PC-3 (cell line): ENCODE measurements at regions not wholly inside any gene's neighbourhood (a gene's known extent, or its start where the extent isn't known, plus 50 kb on each side); places are given as distances from the start of the nearest gene placed in this dataset.

Experiments
- ATAC-seq: fragments of 200-7000 bp; cut with Tn5 transposase; 2 replicates; pipeline ENCODE4 v1.9.1; 2020; ENCODE audit warnings: mild to moderate bottlenecking, moderate library complexity
- BruUV-seq: library from RNA; stranded (reverse); fragments of 400-500 nt; replicated peaks from 2 replicates; lab custom pipeline; 2021; lab: Mats Ljungman, UMichigan
- CTCF ChIA-PET: fragments of 300-600 bp; sonication (Branson Sonifier 250); formaldehyde crosslinking; loops from one replicate; lab custom pipeline; 2022; ENCODE audit warnings: antibody characterized with exemption; lab: Charles Lee
- POLR2A ChIA-PET: fragments of 300-600 bp; sonication (Branson Sonifier 250); formaldehyde crosslinking; loops from one replicate; lab custom pipeline; 2022; ENCODE audit warnings: antibody characterized with exemption; ENCODE audit not compliant: unreplicated experiment; lab: Charles Lee
- DNase-seq: peaks from one replicate; pipeline ENCODE4 v3.0.0-alpha.2; 2015
- H2AFZ ChIP-seq: fragments of 300-600 bp; sonication (generic); 2 replicates; pipeline ENCODE4 v1.6.0; 2016; ENCODE audit warnings: antibody characterized with exemption, low read length
- H3F3A ChIP-seq: fragments of 300-600 bp; sonication (generic); one replicate; pipeline ENCODE4 v1.6.0; 2017; ENCODE audit warnings: antibody characterized with exemption, low read length, control low read depth, mild to moderate bottlenecking; ENCODE audit not compliant: unreplicated experiment
- H3K27ac ChIP-seq: fragments of 300-600 bp; sonication (generic); 2 replicates; pipeline ENCODE4 v1.5.1; 2016; ENCODE audit warnings: mild to moderate bottlenecking, low read length
- H3K27me3 ChIP-seq: fragments of 300-600 bp; sonication (generic); 2 replicates; pipeline ENCODE4 v1.6.1; 2016; ENCODE audit warnings: low read length, mixed read lengths
- H3K36me3 ChIP-seq: fragments of 300-600 bp; sonication (generic); 2 replicates; pipeline ENCODE4 v1.6.1; 2016; ENCODE audit warnings: low read depth, mixed run types, low read length, mixed read lengths
- H3K4me1 ChIP-seq: fragments of 300-600 bp; sonication (generic); 2 replicates; pipeline ENCODE4 v1.5.1; 2016; ENCODE audit warnings: low read length; ENCODE audit not compliant: insufficient read depth
- H3K4me2 ChIP-seq: fragments of 300-600 bp; sonication (generic); 2 replicates; pipeline ENCODE4 v1.6.0; 2016; ENCODE audit warnings: low read length
- H3K4me3 ChIP-seq: fragments of 300-600 bp; sonication (generic); 2 replicates; pipeline ENCODE4 v1.5.1; 2016; ENCODE audit warnings: mild to moderate bottlenecking, low read length, mixed read lengths
- H3K79me2 ChIP-seq: fragments of 300-600 bp; sonication (generic); 2 replicates; pipeline ENCODE4 v1.6.1; 2017; ENCODE audit warnings: low read length, mixed read lengths
- H3K9ac ChIP-seq: fragments of 300-600 bp; sonication (generic); 2 replicates; pipeline ENCODE4 v1.6.0; 2016; ENCODE audit warnings: mild to moderate bottlenecking, low read length
- H3K9me2 ChIP-seq: fragments of 300-600 bp; sonication (generic); replicated peaks from 2 replicates; pipeline ENCODE4 v1.6.1; 2016; ENCODE audit warnings: mixed run types, low read length, mixed read lengths
- H3K9me3 ChIP-seq: fragments of 300-600 bp; sonication (generic); 2 replicates; pipeline ENCODE4 v1.6.1; 2016; ENCODE audit warnings: low read length, mixed read lengths
- H4K20me1 ChIP-seq: fragments of 300-600 bp; sonication (generic); 2 replicates; pipeline ENCODE4 v1.6.1; 2016; ENCODE audit warnings: low read length, mixed read lengths
- EZH2 ChIP-seq: fragments of 300-600 bp; sonication (generic); IDR thresholded peaks from one replicate; pipeline ENCODE4 v1.6.1; 2017; ENCODE audit warnings: antibody characterized with exemption, mild to moderate bottlenecking, low read length; ENCODE audit not compliant: unreplicated experiment
- EZH2phosphoT487 ChIP-seq: fragments of 300-600 bp; sonication (generic); IDR thresholded peaks from 2 replicates; pipeline ENCODE4 v1.6.1; 2018; ENCODE audit warnings: mild to moderate bottlenecking, antibody characterized with exemption, low read length, borderline replicate concordance
- intact Hi-C: fragments of 100-400 bp; cut with micrococcal nuclease; formaldehyde crosslinking; loops from 2 replicates; pipeline ENCODE4 v1.9.0; 2023
- TF ChIP-seq, protein P1 (sequence below): fragments of 300-600 bp; sonication (generic); conservative IDR thresholded peaks from 2 replicates; pipeline ENCODE4 v1.5.1; 2017; ENCODE audit warnings: antibody characterized with exemption, low read depth, mild to moderate bottlenecking, low read length

DNA sequence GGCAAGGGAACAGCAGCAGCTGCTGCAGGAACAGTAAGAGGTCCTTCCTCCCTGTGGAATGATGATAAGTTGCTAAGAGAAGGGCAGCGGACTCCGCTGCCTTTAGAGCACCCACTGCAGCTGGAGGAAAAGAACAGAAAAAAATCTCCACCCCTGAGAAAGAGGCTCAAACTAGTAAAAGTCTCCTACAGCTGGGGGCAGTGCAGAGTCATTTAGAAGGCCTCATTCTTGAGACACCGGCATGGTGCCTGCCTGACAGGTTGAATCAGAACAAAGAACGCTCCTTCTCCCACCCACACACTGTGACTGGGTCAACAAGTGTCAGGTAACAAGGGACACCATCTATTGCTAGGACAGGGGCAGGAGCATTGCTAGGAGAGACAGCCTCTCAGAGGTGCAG lies 188.4 kb downstream of the ABHD5 start:
- H3K4me2 ChIP-seq: no peak overlapping the region; the same call in 1 of the 2 replicates
- no peak overlapping the region for H3K27ac ChIP-seq
- peaks cover 20% of the 10 kb centered on the region for H3K4me1 ChIP-seq
- H3K9me3 ChIP-seq: no peaks in the 10 kb centered on the region
- ChIA-PET CTCF (interaction anchor here (1.2 kb wide), 1 partner anchor 23 kb away, joined by 3 read pairs; no protein-coding TSS in a partner anchor), POLR2A (no interaction called here)
- peak overlapping the region; percentile 69 for H2AFZ ChIP-seq
- no peak overlapping the region for H3K9ac ChIP-seq
- no peaks in the 10 kb centered on the region for H3K9me2 ChIP-seq
- BruUV-seq: no TSS peak
- no peaks in the 10 kb centered on the region for H4K20me1 ChIP-seq
- DNase-seq (peak; percentile 66), ATAC-seq (peak; percentile 68)
- H3K27me3 ChIP-seq: no peaks in the 10 kb centered on the region
- no peaks in the 10 kb centered on the region for H3F3A ChIP-seq
- H3K36me3 ChIP-seq: no peaks in the 10 kb centered on the region
- intact Hi-C loops: loop anchor here (1.0 to 10.0 kb wide), 2 partner anchors 76 to 319 kb away; no protein-coding TSS in a partner anchor
- TF ChIP-seq EZH2phosphoT487: no peak
- TF ChIP-seq, protein P1, sequence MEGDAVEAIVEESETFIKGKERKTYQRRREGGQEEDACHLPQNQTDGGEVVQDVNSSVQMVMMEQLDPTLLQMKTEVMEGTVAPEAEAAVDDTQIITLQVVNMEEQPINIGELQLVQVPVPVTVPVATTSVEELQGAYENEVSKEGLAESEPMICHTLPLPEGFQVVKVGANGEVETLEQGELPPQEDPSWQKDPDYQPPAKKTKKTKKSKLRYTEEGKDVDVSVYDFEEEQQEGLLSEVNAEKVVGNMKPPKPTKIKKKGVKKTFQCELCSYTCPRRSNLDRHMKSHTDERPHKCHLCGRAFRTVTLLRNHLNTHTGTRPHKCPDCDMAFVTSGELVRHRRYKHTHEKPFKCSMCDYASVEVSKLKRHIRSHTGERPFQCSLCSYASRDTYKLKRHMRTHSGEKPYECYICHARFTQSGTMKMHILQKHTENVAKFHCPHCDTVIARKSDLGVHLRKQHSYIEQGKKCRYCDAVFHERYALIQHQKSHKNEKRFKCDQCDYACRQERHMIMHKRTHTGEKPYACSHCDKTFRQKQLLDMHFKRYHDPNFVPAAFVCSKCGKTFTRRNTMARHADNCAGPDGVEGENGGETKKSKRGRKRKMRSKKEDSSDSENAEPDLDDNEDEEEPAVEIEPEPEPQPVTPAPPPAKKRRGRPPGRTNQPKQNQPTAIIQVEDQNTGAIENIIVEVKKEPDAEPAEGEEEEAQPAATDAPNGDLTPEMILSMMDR: peak; percentile 69
- no peaks in the 10 kb centered on the region for H3K79me2 ChIP-seq
- H3K4me3 ChIP-seq: no peak overlapping the region

GRCh38 chr3:43882976-43883680 lies 192.4 kb downstream of the ABHD5 start:
- DNase-seq (no peak), ATAC-seq (no peak)
- TF ChIP-seq, protein P1: no peak
- TF ChIP-seq EZH2phosphoT487 (no peak), EZH2 (no peak)
- H3K4me1 ChIP-seq: peaks cover 10% of the 10 kb centered on the region
- no peak overlapping the region for H2AFZ ChIP-seq
- H3K4me2 ChIP-seq: no peak overlapping the region
- no peaks in the 10 kb centered on the region for H4K20me1 ChIP-seq
- no peaks in the 10 kb centered on the region for H3F3A ChIP-seq
- no peaks in the 10 kb centered on the region for H3K9me2 ChIP-seq
- H3K9ac ChIP-seq: no peak overlapping the region
- no peaks in the 10 kb centered on the region for H3K27me3 ChIP-seq
- POLR2A ChIA-PET: interaction anchor here (0.6 kb wide), 1 partner anchor 117 kb away, joined by 3 read pairs; no protein-coding TSS in a partner anchor
- BruUV-seq: no TSS peak
- no peaks in the 10 kb centered on the region for H3K79me2 ChIP-seq
- H3K4me3 ChIP-seq: no peak overlapping the region
- no peaks in the 10 kb centered on the region for H3K9me3 ChIP-seq
- no peaks in the 10 kb centered on the region for H3K36me3 ChIP-seq
- H3K27ac ChIP-seq: no peak overlapping the region
- intact Hi-C loops: no loop called here
- CTCF ChIA-PET: no interaction called here
